ENCODE measurements at regions not wholly inside any gene's neighbourhood (a gene's known extent, or its start where the extent isn't known, plus 50 kb on each side); places are given as distances from the start of the nearest gene placed in this dataset.

GRCh38 chr2:60391230-60391629 is 162.2 kb downstream of the BCL11A start:
- TF ChIP-seq YY1 (IDR thresholded peaks at IDR 0.05; ENCODE audit: insufficient read depth, insufficient read length), result no peak
- no peak for TF ChIP-seq SUZ12 (IDR thresholded peaks at IDR 0.05; ENCODE audit: extremely low read depth, insufficient read depth, insufficient read length)
- no peak for TF ChIP-seq ZNF274 (IDR thresholded peaks at IDR 0.05; ENCODE audit: low read depth, low read length)
